ENCODE measurements at regions not wholly inside any gene's neighbourhood (a gene's known extent, or its start where the extent isn't known, plus 50 kb on each side); places are given as distances from the start of the nearest gene placed in this dataset.

GRCh38 chr6:3523271-3523670, 66.4 kb upstream of the SLC22A23 start:
- TF ChIP-seq, protein P1, sequence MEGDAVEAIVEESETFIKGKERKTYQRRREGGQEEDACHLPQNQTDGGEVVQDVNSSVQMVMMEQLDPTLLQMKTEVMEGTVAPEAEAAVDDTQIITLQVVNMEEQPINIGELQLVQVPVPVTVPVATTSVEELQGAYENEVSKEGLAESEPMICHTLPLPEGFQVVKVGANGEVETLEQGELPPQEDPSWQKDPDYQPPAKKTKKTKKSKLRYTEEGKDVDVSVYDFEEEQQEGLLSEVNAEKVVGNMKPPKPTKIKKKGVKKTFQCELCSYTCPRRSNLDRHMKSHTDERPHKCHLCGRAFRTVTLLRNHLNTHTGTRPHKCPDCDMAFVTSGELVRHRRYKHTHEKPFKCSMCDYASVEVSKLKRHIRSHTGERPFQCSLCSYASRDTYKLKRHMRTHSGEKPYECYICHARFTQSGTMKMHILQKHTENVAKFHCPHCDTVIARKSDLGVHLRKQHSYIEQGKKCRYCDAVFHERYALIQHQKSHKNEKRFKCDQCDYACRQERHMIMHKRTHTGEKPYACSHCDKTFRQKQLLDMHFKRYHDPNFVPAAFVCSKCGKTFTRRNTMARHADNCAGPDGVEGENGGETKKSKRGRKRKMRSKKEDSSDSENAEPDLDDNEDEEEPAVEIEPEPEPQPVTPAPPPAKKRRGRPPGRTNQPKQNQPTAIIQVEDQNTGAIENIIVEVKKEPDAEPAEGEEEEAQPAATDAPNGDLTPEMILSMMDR (conservative IDR thresholded peaks at IDR 0.05), result no peak
- no peak for TF ChIP-seq ZFX (IDR thresholded peaks at IDR 0.05)
